WERI-Rb-1 (cell line): ENCODE measurements at regions not wholly inside any gene's neighbourhood (a gene's known extent, or its start where the extent isn't known, plus 50 kb on each side); places are given as distances from the start of the nearest gene placed in this dataset.

Source experiments
- DNase-seq: peaks from one replicate; pipeline ENCODE4 v3.0.0-alpha.2; 2020
- H3K27ac ChIP-seq: fragments of 250-450 bp; sonication (Bioruptor Pico); 2 replicates; pipeline ENCODE4 v1.5.1; 2020; ENCODE audit warnings: mild to moderate bottlenecking, moderate library complexity
- H3K27me3 ChIP-seq: fragments of 250-450 bp; sonication (Bioruptor Pico); 2 replicates; pipeline ENCODE4 v1.5.1; 2021; ENCODE audit warnings: mild to moderate bottlenecking, low read depth, moderate library complexity; ENCODE audit not compliant: insufficient read depth, severe bottlenecking
- H3K36me3 ChIP-seq: fragments of 250-450 bp; sonication (Bioruptor Pico); 2 replicates; pipeline ENCODE4 v1.5.1; 2020; ENCODE audit warnings: mild to moderate bottlenecking, moderate library complexity
- H3K4me3 ChIP-seq: 2 replicates; pipeline ENCODE4 v1.5.1; 2011; ENCODE audit warnings: low read depth, mild to moderate bottlenecking, control low read depth, low read length
- H3K9me3 ChIP-seq: fragments of 250-450 bp; sonication (Bioruptor Pico); 2 replicates; pipeline ENCODE4 v1.5.1; 2021; ENCODE audit warnings: mild to moderate bottlenecking, moderate library complexity; ENCODE audit not compliant: severe bottlenecking
- CTCF ChIP-seq: IDR thresholded peaks from 2 replicates; pipeline ENCODE4 v1.5.1; 2011; ENCODE audit warnings: low read depth, mild to moderate bottlenecking, control low read depth, inconsistent platforms, low read length

- no peak overlapping the region for H3K27ac ChIP-seq
- H3K27me3 ChIP-seq = no peaks in the 10 kb centered on the region
- no peaks in the 10 kb centered on the region for H3K36me3 ChIP-seq
- no peaks in the 10 kb centered on the region for H3K9me3 ChIP-seq
- no peak overlapping the region for H3K4me3 ChIP-seq
- no peak for DNase-seq
- TF ChIP-seq CTCF = no peak
These were observed 1139.4 kb upstream of the LRRN3 start for GRCh38 chr7:109951565-109951928.

- Histone ChIP-seq H3K4me3 (no peak overlapping the region), H3K9me3 (no peaks in the 10 kb centered on the region), H3K36me3 (no peaks in the 10 kb centered on the region), H3K27ac (no peak overlapping the region), H3K27me3 (no peaks in the 10 kb centered on the region)
- no peak for TF ChIP-seq CTCF
- DNase-seq = no peak
These were observed 1134.9 kb upstream of the LRRN3 start for GRCh38 chr7:109955986-109956385.

GRCh38 chr7:109956916-109957315 is 1134.0 kb upstream of the LRRN3 start:
- no peaks in the 10 kb centered on the region for H3K36me3 ChIP-seq
- DNase-seq = no peak
- no peaks in the 10 kb centered on the region for H3K9me3 ChIP-seq
- H3K4me3 ChIP-seq = no peak overlapping the region
- no peak overlapping the region for H3K27ac ChIP-seq
- TF ChIP-seq CTCF = no peak
- no peaks in the 10 kb centered on the region for H3K27me3 ChIP-seq

- Histone ChIP-seq H3K36me3 (no peaks in the 10 kb centered on the region), H3K4me3 (no peak overlapping the region), H3K27me3 (no peaks in the 10 kb centered on the region), H3K9me3 (no peaks in the 10 kb centered on the region), H3K27ac (no peak overlapping the region)
- no peak for DNase-seq
- TF ChIP-seq CTCF = no peak
These were observed 1127.2 kb upstream of the LRRN3 start for GRCh38 chr7:109963741-109964140.

- Histone ChIP-seq H3K27ac (no peak overlapping the region), H3K9me3 (no peaks in the 10 kb centered on the region), H3K4me3 (no peak overlapping the region), H3K27me3 (no peaks in the 10 kb centered on the region), H3K36me3 (no peaks in the 10 kb centered on the region)
- DNase-seq = no peak
- TF ChIP-seq CTCF = no peak
These were observed 1126.1 kb upstream of the LRRN3 start for GRCh38 chr7:109964780-109965179.

- no peak overlapping the region for H3K4me3 ChIP-seq
- no peak for DNase-seq
- no peaks in the 10 kb centered on the region for H3K9me3 ChIP-seq
- no peaks in the 10 kb centered on the region for H3K36me3 ChIP-seq
- no peak overlapping the region for H3K27ac ChIP-seq
- TF ChIP-seq CTCF = no peak
- no peaks in the 10 kb centered on the region for H3K27me3 ChIP-seq
These were observed 1123.5 kb upstream of the LRRN3 start for GRCh38 chr7:109967406-109967805.
